SK-N-SH (cell line): ENCODE measurements at regions not wholly inside any gene's neighbourhood (a gene's known extent, or its start where the extent isn't known, plus 50 kb on each side); places are given as distances from the start of the nearest gene placed in this dataset.

ENCODE experiments used
- CTCF ChIA-PET: fragments of 300-600, 350-600 bp; formaldehyde crosslinking; extraction: SDS; loops from one replicate; lab custom pipeline; 2021; lab: Yijun Ruan, JAX
- POLR2A ChIA-PET: fragments of 350-600 bp; sonication (Branson Sonifier 250); formaldehyde crosslinking; extraction: SDS; loops from one replicate; lab custom pipeline; 2020; ENCODE audit warnings: antibody characterized with exemption, inconsistent platforms; lab: Yijun Ruan, JAX
- DNase-seq: peaks from one replicate; pipeline ENCODE4 v3.0.0; 2012
- H2AFZ ChIP-seq: fragments of 200-600 bp; sonication (generic); 2 replicates; pipeline ENCODE4 v1.8.1; 2016; ENCODE audit warnings: antibody characterized with exemption, mild to moderate bottlenecking, low read depth
- H3F3A ChIP-seq: fragments of 200-600 bp; sonication (generic); replicated peaks from 2 replicates; pipeline ENCODE3; 2016; ENCODE audit warnings: antibody characterized with exemption, mild to moderate bottlenecking; ENCODE audit not compliant: insufficient read depth
- H3K27ac ChIP-seq, 2 experiments: fragments of 200-500 bp in 1 of 2; fragments of 200-600 bp in 1 of 2; sonication (Bioruptor generic) in 1 of 2; sonication (generic), shearing (Covaris generic) in 1 of 2; 2 replicates each; pipeline versions ENCODE4 v1.5.1 to v1.6.1; 2014 to 2016; ENCODE audit warnings: low read depth in 2 of 2, inconsistent platforms in 1 of 2, low read length in 1 of 2, mild to moderate bottlenecking in 1 of 2, mixed read lengths in 1 of 2
- H3K27me3 ChIP-seq: fragments of 200-600 bp; sonication (generic), shearing (Covaris generic); 2 replicates; pipeline ENCODE4 v1.6.1; 2016; ENCODE audit warnings: mixed run types; ENCODE audit not compliant: insufficient read depth
- H3K36me3 ChIP-seq, 2 experiments: fragments of 200-500 bp in 1 of 2; fragments of 200-600 bp in 1 of 2; sonication (Bioruptor generic) in 1 of 2; sonication (generic) in 1 of 2; replicated peaks in 1 of 2; 2 replicates each; pipeline versions ENCODE3 to v1.5.1; 2014 to 2016; ENCODE audit warnings: low read length in 1 of 2, mild to moderate bottlenecking in 1 of 2; ENCODE audit not compliant: insufficient read depth in 2 of 2, control insufficient read depth in 1 of 2
- H3K4me1 ChIP-seq, 2 experiments: fragments of 200-500 bp in 1 of 2; fragments of 200-600 bp in 1 of 2; sonication (Bioruptor generic) in 1 of 2; sonication (generic), shearing (Covaris generic) in 1 of 2; 2 replicates each; pipeline versions ENCODE4 v1.5.1 to v1.6.1; 2014 to 2016; ENCODE audit warnings: low read depth in 1 of 2, low read length in 1 of 2, mixed run types in 1 of 2; ENCODE audit not compliant: insufficient read depth in 2 of 2, control insufficient read depth in 1 of 2
- H3K4me2 ChIP-seq: fragments of 200-600 bp; sonication (generic), shearing (Covaris generic); 2 replicates; pipeline ENCODE4 v1.6.1; 2017; ENCODE audit warnings: mixed run types
- H3K4me3 ChIP-seq, 2 experiments: fragments of 200-500 bp in 1 of 2; fragments of 200-600 bp in 1 of 2; sonication (Bioruptor generic) in 1 of 2; sonication (generic), shearing (Covaris generic) in 1 of 2; 2 replicates each; pipeline versions ENCODE4 v1.5.1 to v1.8.1; 2014 to 2016; ENCODE audit warnings: low read depth in 2 of 2, inconsistent platforms in 1 of 2, low read length in 1 of 2, mild to moderate bottlenecking in 1 of 2, mixed read lengths in 1 of 2, moderate library complexity in 1 of 2
- H3K79me2 ChIP-seq: fragments of 200-600 bp; sonication (generic); 2 replicates; pipeline ENCODE4 v1.8.1; 2017; ENCODE audit warnings: mild to moderate bottlenecking; ENCODE audit not compliant: insufficient read depth
- H3K9ac ChIP-seq: fragments of 200-600 bp; sonication (generic); 2 replicates; pipeline ENCODE4 v1.6.1; 2017; ENCODE audit warnings: mixed run types
- H3K9me2 ChIP-seq: fragments of 200-600 bp; sonication (generic); 2 replicates; pipeline ENCODE4 v1.6.1; 2017; ENCODE audit warnings: mixed run types
- H3K9me3 ChIP-seq: fragments of 200-600 bp; sonication (generic); 2 replicates; pipeline ENCODE4 v1.6.1; 2017; ENCODE audit warnings: mixed run types, mild to moderate bottlenecking, moderate library complexity
- H4K20me1 ChIP-seq: fragments of 200-600 bp; sonication (generic); 2 replicates; pipeline ENCODE4 v1.6.1; 2017; ENCODE audit warnings: mild to moderate bottlenecking, mixed run types; ENCODE audit not compliant: insufficient read depth
- CHD2 ChIP-seq: fragments of 150-350 bp; IDR thresholded peaks from 2 replicates; pipeline ENCODE4 v1.6.1; 2018; ENCODE audit warnings: low read length; ENCODE audit not compliant: partially characterized antibody
- FOXJ3 ChIP-seq: sonication (generic); formaldehyde crosslinking; IDR thresholded peaks from 2 replicates; pipeline ENCODE4 v1.5.1; 2020; ENCODE audit warnings: mild to moderate bottlenecking, missing genetic modification reagents
- FOXM1 ChIP-seq: IDR thresholded peaks from 2 replicates; pipeline ENCODE4 v1.4.0; 2012; ENCODE audit warnings: low read depth, mild to moderate bottlenecking
- GABPA ChIP-seq: IDR thresholded peaks from 2 replicates; pipeline ENCODE4 v1.4.0; 2012; ENCODE audit warnings: low read depth, mild to moderate bottlenecking
- GATA2 ChIP-seq: sonication (generic); formaldehyde crosslinking; IDR thresholded peaks from 2 replicates; pipeline ENCODE4 v1.5.0; 2020; ENCODE audit warnings: mild to moderate bottlenecking, missing genetic modification reagents
- JUND ChIP-seq: IDR thresholded peaks from 2 replicates; pipeline ENCODE4 v1.4.0; 2012
- MXI1 ChIP-seq: IDR thresholded peaks from 2 replicates; pipeline ENCODE4 v1.6.1; 2012; ENCODE audit warnings: mild to moderate bottlenecking, low read depth, low read length, improper control_type of control experiment
- NFIC ChIP-seq: IDR thresholded peaks from 2 replicates; pipeline ENCODE4 v1.4.0; 2012; ENCODE audit warnings: borderline replicate concordance
- NRF1 ChIP-seq: IDR thresholded peaks from 2 replicates; pipeline ENCODE4 v1.6.1; 2012; ENCODE audit warnings: low read depth, mild to moderate bottlenecking, low read length
- RCOR1 ChIP-seq: fragments of 150-350 bp; IDR thresholded peaks from 2 replicates; pipeline ENCODE4 v1.6.1; 2017; ENCODE audit warnings: antibody characterized with exemption, low read length
- RXRA ChIP-seq: IDR thresholded peaks from 2 replicates; pipeline ENCODE4 v1.4.0; 2012; ENCODE audit warnings: low read depth, mild to moderate bottlenecking, borderline replicate concordance
- SIN3A ChIP-seq: IDR thresholded peaks from 2 replicates; pipeline ENCODE4 v1.6.1; 2012; ENCODE audit warnings: low read depth, mild to moderate bottlenecking, low read length, moderate library complexity, borderline replicate concordance
- SMC3 ChIP-seq: IDR thresholded peaks from 2 replicates; pipeline ENCODE4 v1.6.1; 2012; ENCODE audit warnings: low read depth, low read length, improper control_type of control experiment
- TAF1 ChIP-seq: IDR thresholded peaks from 2 replicates; pipeline ENCODE4 v1.6.1; 2012; ENCODE audit warnings: low read depth, mild to moderate bottlenecking, low read length, moderate library complexity, borderline replicate concordance
- WGBS: methylation state at CpG from one replicate; pipeline ENCODE4 v1.1.6; 2017; ENCODE audit warnings: low lambda C conversion rate; 5-methylcytosine and 5-hydroxymethylcytosine counted together
- TF ChIP-seq, protein P1 (sequence below): IDR thresholded peaks from 2 replicates; pipeline ENCODE4 v1.6.1; 2012; ENCODE audit warnings: mild to moderate bottlenecking, low read depth, low read length, moderate library complexity
- TF ChIP-seq, protein P2 (sequence below): fragments of 150-350 bp; IDR thresholded peaks from 2 replicates; pipeline ENCODE4 v1.6.1; 2016; ENCODE audit warnings: mild to moderate bottlenecking, low read depth, low read length
- TF ChIP-seq, protein P3 (sequence below): IDR thresholded peaks from 2 replicates; pipeline ENCODE4 v1.4.0; 2012; ENCODE audit warnings: low read depth
- TF ChIP-seq, protein P4 (sequence below): fragments of 200-600 bp; sonication (generic); IDR thresholded peaks from 2 replicates; pipeline ENCODE4 v1.6.1; 2017; ENCODE audit warnings: antibody characterized with exemption, mild to moderate bottlenecking, moderate library complexity
- TF ChIP-seq, protein P5 (sequence below): IDR thresholded peaks from 2 replicates; pipeline ENCODE4 v1.4.0; 2012; ENCODE audit warnings: low read depth, borderline replicate concordance

DNA sequence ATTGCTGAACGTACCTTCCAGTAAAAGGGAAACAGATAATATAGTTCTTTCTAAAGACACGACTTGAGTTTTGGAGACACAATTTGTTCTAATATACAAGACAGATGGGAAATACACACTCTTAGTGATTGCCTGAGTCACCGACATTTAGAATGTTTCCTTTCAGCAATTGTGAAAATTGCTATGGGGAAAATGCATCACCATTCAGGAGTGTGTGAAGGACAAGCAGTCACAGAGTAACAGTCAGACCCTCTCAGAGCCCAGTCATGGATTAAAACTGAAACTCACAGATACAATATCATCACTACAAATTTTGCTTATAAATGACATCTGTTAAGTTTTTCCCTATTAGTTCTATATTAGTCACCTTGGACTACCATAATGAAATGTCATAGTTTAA lies 286.1 kb downstream of the SPRY2 start:
- Histone ChIP-seq H3K4me1 (peaks cover 3 to 5% of the 10 kb centered on the region in 2 experiments; a peak in 3 of 4 replicates), H3K27ac (no peak overlapping the region), H3K79me2 (no peaks in the 10 kb centered on the region), H2AFZ (no peak overlapping the region), H3K36me3 (no peaks in the 10 kb centered on the region), H3K4me2 (no peak overlapping the region), H4K20me1 (no peaks in the 10 kb centered on the region), H3K9ac (no peak overlapping the region), H3F3A (peaks cover 5% of the 10 kb centered on the region), H3K9me3 (no peaks in the 10 kb centered on the region), H3K9me2 (no peaks in the 10 kb centered on the region), H3K4me3 (no peak overlapping the region), H3K27me3 (no peaks in the 10 kb centered on the region)
- WGBS: 78% methylated on average over 3 of the region's 3 CpGs
- POLR2A ChIA-PET: no interaction called here
- CTCF ChIA-PET: interaction anchor here (0.5 to 1.0 kb wide), 2 partner anchors 211 to 645 kb away, joined by 3 read pairs; no protein-coding TSS in a partner anchor
- no peak for DNase-seq
- TF ChIP-seq SIN3A: no peak
- TF ChIP-seq JUND: no peak
- TF ChIP-seq RXRA: no peak
- TF ChIP-seq GATA2 (CRISPR knock-in tag): no peak
- TF ChIP-seq, protein P1, sequence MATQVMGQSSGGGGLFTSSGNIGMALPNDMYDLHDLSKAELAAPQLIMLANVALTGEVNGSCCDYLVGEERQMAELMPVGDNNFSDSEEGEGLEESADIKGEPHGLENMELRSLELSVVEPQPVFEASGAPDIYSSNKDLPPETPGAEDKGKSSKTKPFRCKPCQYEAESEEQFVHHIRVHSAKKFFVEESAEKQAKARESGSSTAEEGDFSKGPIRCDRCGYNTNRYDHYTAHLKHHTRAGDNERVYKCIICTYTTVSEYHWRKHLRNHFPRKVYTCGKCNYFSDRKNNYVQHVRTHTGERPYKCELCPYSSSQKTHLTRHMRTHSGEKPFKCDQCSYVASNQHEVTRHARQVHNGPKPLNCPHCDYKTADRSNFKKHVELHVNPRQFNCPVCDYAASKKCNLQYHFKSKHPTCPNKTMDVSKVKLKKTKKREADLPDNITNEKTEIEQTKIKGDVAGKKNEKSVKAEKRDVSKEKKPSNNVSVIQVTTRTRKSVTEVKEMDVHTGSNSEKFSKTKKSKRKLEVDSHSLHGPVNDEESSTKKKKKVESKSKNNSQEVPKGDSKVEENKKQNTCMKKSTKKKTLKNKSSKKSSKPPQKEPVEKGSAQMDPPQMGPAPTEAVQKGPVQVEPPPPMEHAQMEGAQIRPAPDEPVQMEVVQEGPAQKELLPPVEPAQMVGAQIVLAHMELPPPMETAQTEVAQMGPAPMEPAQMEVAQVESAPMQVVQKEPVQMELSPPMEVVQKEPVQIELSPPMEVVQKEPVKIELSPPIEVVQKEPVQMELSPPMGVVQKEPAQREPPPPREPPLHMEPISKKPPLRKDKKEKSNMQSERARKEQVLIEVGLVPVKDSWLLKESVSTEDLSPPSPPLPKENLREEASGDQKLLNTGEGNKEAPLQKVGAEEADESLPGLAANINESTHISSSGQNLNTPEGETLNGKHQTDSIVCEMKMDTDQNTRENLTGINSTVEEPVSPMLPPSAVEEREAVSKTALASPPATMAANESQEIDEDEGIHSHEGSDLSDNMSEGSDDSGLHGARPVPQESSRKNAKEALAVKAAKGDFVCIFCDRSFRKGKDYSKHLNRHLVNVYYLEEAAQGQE: no peak
- no peak for TF ChIP-seq FOXJ3 (CRISPR knock-in tag)
- no peak for TF ChIP-seq TAF1
- no peak for TF ChIP-seq NRF1
- no peak for TF ChIP-seq SMC3
- TF ChIP-seq CHD2: no peak
- TF ChIP-seq MXI1: no peak

DNA sequence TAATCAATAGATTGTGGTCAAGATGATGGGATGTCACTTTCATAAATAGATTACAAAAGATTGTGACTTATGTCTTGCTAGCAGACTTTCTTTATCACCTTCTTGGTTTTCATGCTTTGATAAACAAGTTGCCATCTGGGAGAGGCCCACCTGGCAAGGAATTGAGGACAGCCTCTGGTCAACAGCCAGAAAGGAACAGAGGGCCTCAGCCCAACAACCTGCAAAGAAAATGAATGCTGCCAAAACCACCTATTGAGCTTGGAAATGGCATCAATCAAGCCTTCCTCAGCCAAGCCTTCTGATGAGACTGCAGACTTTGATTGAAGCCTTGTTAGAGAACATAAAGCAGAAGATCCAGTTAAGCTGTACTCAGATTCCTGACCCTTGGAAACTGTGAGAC lies 288.6 kb downstream of the SPRY2 start:
- Histone ChIP-seq H3K9me2 (no peaks in the 10 kb centered on the region), H3K4me1 (peaks cover 4 to 22% of the 10 kb centered on the region in 2 experiments), H3K4me2 (no peak overlapping the region), H3K27me3 (no peaks in the 10 kb centered on the region), H3K36me3 (no peaks in the 10 kb centered on the region), H3K27ac (no peak overlapping the region), H4K20me1 (no peaks in the 10 kb centered on the region), H3K79me2 (no peaks in the 10 kb centered on the region), H3K9ac (no peak overlapping the region)
- DNase-seq: no peak
- CTCF ChIA-PET: no interaction called here
- POLR2A ChIA-PET: no interaction called here
- TF ChIP-seq SMC3 (no peak), SIN3A (no peak), NFIC (no peak), GABPA (no peak), NRF1 (no peak), FOXM1 (no peak), GATA2 (CRISPR knock-in tag) (no peak), RXRA (no peak), RCOR1 (no peak), MXI1 (no peak), TAF1 (no peak)
- TF ChIP-seq, protein P2, sequence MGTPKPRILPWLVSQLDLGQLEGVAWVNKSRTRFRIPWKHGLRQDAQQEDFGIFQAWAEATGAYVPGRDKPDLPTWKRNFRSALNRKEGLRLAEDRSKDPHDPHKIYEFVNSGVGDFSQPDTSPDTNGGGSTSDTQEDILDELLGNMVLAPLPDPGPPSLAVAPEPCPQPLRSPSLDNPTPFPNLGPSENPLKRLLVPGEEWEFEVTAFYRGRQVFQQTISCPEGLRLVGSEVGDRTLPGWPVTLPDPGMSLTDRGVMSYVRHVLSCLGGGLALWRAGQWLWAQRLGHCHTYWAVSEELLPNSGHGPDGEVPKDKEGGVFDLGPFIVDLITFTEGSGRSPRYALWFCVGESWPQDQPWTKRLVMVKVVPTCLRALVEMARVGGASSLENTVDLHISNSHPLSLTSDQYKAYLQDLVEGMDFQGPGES: no peak
- TF ChIP-seq, protein P3, sequence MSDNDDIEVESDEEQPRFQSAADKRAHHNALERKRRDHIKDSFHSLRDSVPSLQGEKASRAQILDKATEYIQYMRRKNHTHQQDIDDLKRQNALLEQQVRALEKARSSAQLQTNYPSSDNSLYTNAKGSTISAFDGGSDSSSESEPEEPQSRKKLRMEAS: no peak
- TF ChIP-seq, protein P4, sequence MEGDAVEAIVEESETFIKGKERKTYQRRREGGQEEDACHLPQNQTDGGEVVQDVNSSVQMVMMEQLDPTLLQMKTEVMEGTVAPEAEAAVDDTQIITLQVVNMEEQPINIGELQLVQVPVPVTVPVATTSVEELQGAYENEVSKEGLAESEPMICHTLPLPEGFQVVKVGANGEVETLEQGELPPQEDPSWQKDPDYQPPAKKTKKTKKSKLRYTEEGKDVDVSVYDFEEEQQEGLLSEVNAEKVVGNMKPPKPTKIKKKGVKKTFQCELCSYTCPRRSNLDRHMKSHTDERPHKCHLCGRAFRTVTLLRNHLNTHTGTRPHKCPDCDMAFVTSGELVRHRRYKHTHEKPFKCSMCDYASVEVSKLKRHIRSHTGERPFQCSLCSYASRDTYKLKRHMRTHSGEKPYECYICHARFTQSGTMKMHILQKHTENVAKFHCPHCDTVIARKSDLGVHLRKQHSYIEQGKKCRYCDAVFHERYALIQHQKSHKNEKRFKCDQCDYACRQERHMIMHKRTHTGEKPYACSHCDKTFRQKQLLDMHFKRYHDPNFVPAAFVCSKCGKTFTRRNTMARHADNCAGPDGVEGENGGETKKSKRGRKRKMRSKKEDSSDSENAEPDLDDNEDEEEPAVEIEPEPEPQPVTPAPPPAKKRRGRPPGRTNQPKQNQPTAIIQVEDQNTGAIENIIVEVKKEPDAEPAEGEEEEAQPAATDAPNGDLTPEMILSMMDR: no peak
- TF ChIP-seq, protein P5, sequence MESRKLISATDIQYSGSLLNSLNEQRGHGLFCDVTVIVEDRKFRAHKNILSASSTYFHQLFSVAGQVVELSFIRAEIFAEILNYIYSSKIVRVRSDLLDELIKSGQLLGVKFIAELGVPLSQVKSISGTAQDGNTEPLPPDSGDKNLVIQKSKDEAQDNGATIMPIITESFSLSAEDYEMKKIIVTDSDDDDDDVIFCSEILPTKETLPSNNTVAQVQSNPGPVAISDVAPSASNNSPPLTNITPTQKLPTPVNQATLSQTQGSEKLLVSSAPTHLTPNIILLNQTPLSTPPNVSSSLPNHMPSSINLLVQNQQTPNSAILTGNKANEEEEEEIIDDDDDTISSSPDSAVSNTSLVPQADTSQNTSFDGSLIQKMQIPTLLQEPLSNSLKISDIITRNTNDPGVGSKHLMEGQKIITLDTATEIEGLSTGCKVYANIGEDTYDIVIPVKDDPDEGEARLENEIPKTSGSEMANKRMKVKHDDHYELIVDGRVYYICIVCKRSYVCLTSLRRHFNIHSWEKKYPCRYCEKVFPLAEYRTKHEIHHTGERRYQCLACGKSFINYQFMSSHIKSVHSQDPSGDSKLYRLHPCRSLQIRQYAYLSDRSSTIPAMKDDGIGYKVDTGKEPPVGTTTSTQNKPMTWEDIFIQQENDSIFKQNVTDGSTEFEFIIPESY: no peak
- TF ChIP-seq, all 33 proteins: peak for 0
- H3K4me3 ChIP-seq: no peak overlapping the region
- peaks cover 16% of the 10 kb centered on the region for H3F3A ChIP-seq
- no peak overlapping the region for H2AFZ ChIP-seq
- H3K9me3 ChIP-seq: no peaks in the 10 kb centered on the region
